IMR-90 (cell line): ENCODE measurements at regions not wholly inside any gene's neighbourhood (a gene's known extent, or its start where the extent isn't known, plus 50 kb on each side); places are given as distances from the start of the nearest gene placed in this dataset.

ENCODE experiments used
- ATAC-seq: fragments of 200-7000 bp; cut with Tn5 transposase; 2 replicates; pipeline ENCODE4 v1.9.1; 2020; ENCODE audit warnings: low read depth, mild to moderate bottlenecking, moderate library complexity
- BruUV-seq: library from RNA; stranded (reverse); fragments of 400-500 nt; replicated peaks from 2 replicates; lab custom pipeline; 2021; lab: Mats Ljungman, UMichigan
- CTCF ChIA-PET: fragments of 300-600 bp; formaldehyde crosslinking; extraction: SDS; loops from one replicate; lab custom pipeline; 2021; ENCODE audit warnings: antibody characterized with exemption; lab: Yijun Ruan, JAX
- POLR2A ChIA-PET: fragments of 300-600 bp; sonication (Branson Sonifier 250); formaldehyde crosslinking; loops from one replicate; lab custom pipeline; 2022; ENCODE audit warnings: antibody characterized with exemption; ENCODE audit not compliant: unreplicated experiment; lab: Charles Lee
- DNase-seq: peaks from one replicate; pipeline ENCODE4 v3.0.0; 2013
- H2AFZ ChIP-seq: replicated peaks from 2 replicates; pipeline ENCODE3; 2013; ENCODE audit warnings: low read length, mild to moderate bottlenecking; ENCODE audit not compliant: poor library complexity
- H2AK5ac ChIP-seq: 2 replicates; pipeline ENCODE4 v1.6.1; 2013; ENCODE audit warnings: low read depth, low read length, inconsistent platforms
- H2AK9ac ChIP-seq: replicated peaks from 2 replicates; pipeline ENCODE3; 2013; ENCODE audit warnings: mild to moderate bottlenecking, low read depth, low read length, moderate library complexity; ENCODE audit not compliant: poor library complexity
- H2BK120ac ChIP-seq: 2 replicates; pipeline ENCODE4 v1.6.1; 2013; ENCODE audit warnings: low read depth, low read length, inconsistent platforms
- H2BK15ac ChIP-seq: 3 replicates; pipeline ENCODE4 v1.6.1; 2013; ENCODE audit warnings: low read depth, low read length, inconsistent platforms
- H2BK20ac ChIP-seq: 2 replicates; pipeline ENCODE4 v1.6.1; 2013; ENCODE audit warnings: low read depth, mild to moderate bottlenecking, inconsistent platforms, low read length, moderate library complexity
- H2BK5ac ChIP-seq: 2 replicates; pipeline ENCODE4 v1.6.1; 2013; ENCODE audit warnings: mild to moderate bottlenecking, low read depth, low read length, inconsistent platforms; ENCODE audit not compliant: poor library complexity, severe bottlenecking
- H3K14ac ChIP-seq: replicated peaks from 2 replicates; pipeline ENCODE4 v1.6.1; 2013; ENCODE audit warnings: low read depth, low read length, inconsistent platforms
- H3K18ac ChIP-seq: 2 replicates; pipeline ENCODE4 v1.6.1; 2013; ENCODE audit warnings: low read depth, low read length, control low read depth
- H3K23ac ChIP-seq: 2 replicates; pipeline ENCODE4 v1.6.1; 2013; ENCODE audit warnings: low read depth, low read length, inconsistent platforms
- H3K27ac ChIP-seq: 2 replicates; pipeline ENCODE4 v1.5.1; 2013; ENCODE audit warnings: mild to moderate bottlenecking, control low read depth, low read length; ENCODE audit not compliant: insufficient read depth
- H3K27me3 ChIP-seq: 2 replicates; pipeline ENCODE4 v1.6.1; 2013; ENCODE audit warnings: low read length; ENCODE audit not compliant: control insufficient read depth, insufficient read depth
- H3K36me3 ChIP-seq: 2 replicates; pipeline ENCODE4 v1.6.1; 2013; ENCODE audit warnings: low read length, mixed read lengths; ENCODE audit not compliant: control insufficient read depth, insufficient read depth
- H3K4ac ChIP-seq: 2 replicates; pipeline ENCODE4 v1.6.1; 2013; ENCODE audit warnings: low read depth, low read length, inconsistent platforms
- H3K4me1 ChIP-seq: 2 replicates; pipeline ENCODE4 v1.6.1; 2013; ENCODE audit warnings: low read length, mixed read lengths; ENCODE audit not compliant: control insufficient read depth, insufficient read depth
- H3K4me2 ChIP-seq: 2 replicates; pipeline ENCODE4 v1.6.1; 2013; ENCODE audit warnings: low read depth, mild to moderate bottlenecking, control low read depth, low read length, moderate library complexity
- H3K4me3 ChIP-seq: 2 replicates; pipeline ENCODE4 v1.5.1; 2013; ENCODE audit warnings: low read depth, mild to moderate bottlenecking, control low read depth, low read length, moderate library complexity; ENCODE audit not compliant: insufficient read depth
- H3K56ac ChIP-seq: 2 replicates; pipeline ENCODE4 v1.6.1; 2013; ENCODE audit warnings: low read length, inconsistent platforms; ENCODE audit not compliant: insufficient read depth; ENCODE audit errors: extremely low read depth
- H3K79me1 ChIP-seq, 2 experiments: 2 replicates each; pipeline ENCODE4 v1.6.1; 2013; ENCODE audit warnings: low read length in 2 of 2, inconsistent platforms in 1 of 2, low read depth in 1 of 2
- H3K9ac ChIP-seq: 2 replicates; pipeline ENCODE4 v1.6.1; 2013; ENCODE audit warnings: low read depth, low read length, control low read depth
- H3K9me1 ChIP-seq: 2 replicates; pipeline ENCODE4 v1.6.1; 2013; ENCODE audit warnings: low read length, inconsistent platforms; ENCODE audit not compliant: insufficient read depth
- H3K9me3 ChIP-seq: 2 replicates; pipeline ENCODE4 v1.6.1; 2013; ENCODE audit warnings: low read length; ENCODE audit not compliant: control insufficient read depth, insufficient read depth
- H4K20me1 ChIP-seq: 2 replicates; pipeline ENCODE4 v1.6.1; 2013; ENCODE audit warnings: low read length, inconsistent platforms; ENCODE audit not compliant: insufficient read depth
- H4K5ac ChIP-seq: 2 replicates; pipeline ENCODE4 v1.6.1; 2013; ENCODE audit warnings: mild to moderate bottlenecking, low read depth, low read length, control low read depth
- H4K8ac ChIP-seq, 2 experiments: 2 replicates each; pipeline ENCODE4 v1.6.1; 2013; ENCODE audit warnings: low read depth in 2 of 2, low read length in 2 of 2, control low read depth in 1 of 2, inconsistent platforms in 1 of 2
- H4K91ac ChIP-seq: 2 replicates; pipeline ENCODE4 v1.6.1; 2013; ENCODE audit warnings: low read depth, low read length, inconsistent platforms; ENCODE audit not compliant: insufficient read depth
- CTCF ChIP-seq: conservative IDR thresholded peaks from 2 replicates; pipeline ENCODE4 v1.5.1; 2012; ENCODE audit warnings: mild to moderate bottlenecking, low read depth, low read length, improper control_type of control experiment
- MAFK ChIP-seq: IDR thresholded peaks from 2 replicates; pipeline ENCODE4 v1.6.1; 2012; ENCODE audit warnings: low read depth, low read length, improper control_type of control experiment
- WGBS, 2 experiments: methylation state at CpG; one replicate each; pipeline versions ENCODE4 v1.1.5 to v1.1.7; 2013; ENCODE audit warnings: missing lambda C conversion rate in 2 of 2; ENCODE audit not compliant: insufficient read length in 1 of 2; ENCODE audit errors: extremely low coverage in 2 of 2; 5-methylcytosine and 5-hydroxymethylcytosine counted together
- dilution Hi-C: fragments of 300-500 bp; cut with HindIII; formaldehyde crosslinking; loops from one replicate; pipeline ENCODE4 v1.14.3; 2018; ENCODE audit warnings: low sequenced_read_pairs; ENCODE audit not compliant: unreplicated experiment
- in situ Hi-C: fragments of 300-500 bp; cut with MboI; formaldehyde crosslinking; loops from 3 replicates; pipeline ENCODE4 v1.14.3; 2019; ENCODE audit warnings: low sequenced_read_pairs, inconsistent platforms, mixed read lengths
- intact Hi-C: fragments of 100-400 bp; cut with micrococcal nuclease; formaldehyde crosslinking; loops from 2 replicates; pipeline ENCODE4 v1.10.0; 2022

DNA sequence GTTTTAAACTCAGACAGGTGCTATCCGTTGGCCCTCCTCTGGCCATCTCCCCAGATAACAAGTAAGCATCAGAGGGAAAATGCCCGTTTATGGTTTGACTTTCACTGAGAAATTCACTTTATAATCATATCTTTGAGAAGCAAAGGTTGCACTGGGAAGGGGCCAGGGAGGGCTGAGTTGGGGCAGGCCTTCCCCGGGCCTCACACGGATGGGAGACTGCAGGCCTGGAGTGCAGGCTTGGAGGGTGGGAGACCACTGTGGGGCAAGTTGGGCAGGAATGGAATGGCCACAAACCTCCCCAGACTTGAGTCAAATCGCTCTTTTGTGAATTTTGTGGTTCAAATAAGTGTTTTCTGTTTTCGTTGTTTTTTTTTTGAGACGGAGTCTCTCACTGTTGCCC, 451.7 kb downstream of the TSHZ3 start:
- no peak overlapping the region for H4K5ac ChIP-seq
- no peaks in the 10 kb centered on the region for H3K79me1 ChIP-seq
- no peak overlapping the region for H3K9ac ChIP-seq
- H4K20me1 ChIP-seq: no peaks in the 10 kb centered on the region
- no peaks in the 10 kb centered on the region for H3K4me1 ChIP-seq
- H3K14ac ChIP-seq: no peak overlapping the region
- no peak for ATAC-seq
- no peak overlapping the region for H3K23ac ChIP-seq
- H3K4me2 ChIP-seq: no peak overlapping the region
- CTCF ChIA-PET: no interaction called here
- no peak overlapping the region for H3K56ac ChIP-seq
- no peaks in the 10 kb centered on the region for H3K27me3 ChIP-seq
- no peak overlapping the region for H3K18ac ChIP-seq
- no peak overlapping the region for H2BK20ac ChIP-seq
- no peaks in the 10 kb centered on the region for H3K9me3 ChIP-seq
- TF ChIP-seq MAFK (no peak), CTCF (no peak)
- H2BK120ac ChIP-seq: no peak overlapping the region
- no CpG with 5 or more reads among the region's 7 CpGs for WGBS, 2 experiments
- no peak overlapping the region for H2AFZ ChIP-seq
- no peak overlapping the region for H2AK9ac ChIP-seq
- no peak overlapping the region for H4K8ac ChIP-seq
- in situ Hi-C loops: no loop called here
- no peaks in the 10 kb centered on the region for H3K36me3 ChIP-seq
- dilution Hi-C loops: no loop called here
- POLR2A ChIA-PET: no interaction called here
- intact Hi-C loops: no loop called here
- no TSS peak for BruUV-seq
- H2BK15ac ChIP-seq: no peak overlapping the region
- no peak overlapping the region for H3K4ac ChIP-seq
- H3K27ac ChIP-seq: no peak overlapping the region
- H2AK5ac ChIP-seq: no peak overlapping the region
- no peak overlapping the region for H3K4me3 ChIP-seq
- H2BK5ac ChIP-seq: no peak overlapping the region
- H3K9me1 ChIP-seq: no peaks in the 10 kb centered on the region
- no peak overlapping the region for H4K91ac ChIP-seq
- no peak for DNase-seq
